Activated effector memory CD4-positive, alpha-beta T cell treated with Interleukin-2 at 50 U/mL for 16 hours (primary cell): ENCODE measurements at regions not wholly inside any gene's neighbourhood (a gene's known extent, or its start where the extent isn't known, plus 50 kb on each side); places are given as distances from the start of the nearest gene placed in this dataset.

Experiments used
- DNase-seq: peaks from one replicate; pipeline ENCODE4 v3.0.0-alpha.2; 2020

GRCh38 chr10:3421537-3422257, 249.1 kb upstream of the PITRM1 start:
- no peak for DNase-seq

GRCh38 chr10:3420527-3421469, 248.2 kb upstream of the PITRM1 start:
- no peak for DNase-seq

GRCh38 chr10:3419719-3420495, 247.3 kb upstream of the PITRM1 start:
- no peak for DNase-seq

- DNase-seq = no peak
Observed at GRCh38 chr10:3418926-3419325, 246.3 kb upstream of the PITRM1 start.

- no peak for DNase-seq
Observed at GRCh38 chr10:3418041-3418754, 245.6 kb upstream of the PITRM1 start.

- no peak for DNase-seq
Observed at GRCh38 chr10:3417096-3417495, 244.5 kb upstream of the PITRM1 start.

GRCh38 chr10:3415878-3416605, 243.5 kb upstream of the PITRM1 start:
- DNase-seq = no peak

- DNase-seq = no peak
Observed at GRCh38 chr10:3415038-3415736, 242.6 kb upstream of the PITRM1 start.

GRCh38 chr10:3414667-3415023, 242.1 kb upstream of the PITRM1 start:
- DNase-seq = no peak

- no peak for DNase-seq
Observed at GRCh38 chr10:3413937-3414666, 241.5 kb upstream of the PITRM1 start.

- DNase-seq = no peak
Observed at GRCh38 chr10:3412646-3413045, 240.1 kb upstream of the PITRM1 start.

- DNase-seq = no peak
Observed at GRCh38 chr10:3412071-3412582, 239.5 kb upstream of the PITRM1 start.

- no peak for DNase-seq
Observed at GRCh38 chr10:3411044-3411443, 238.5 kb upstream of the PITRM1 start.

- no peak for DNase-seq
Observed at GRCh38 chr10:3409928-3410327, 237.3 kb upstream of the PITRM1 start.

- DNase-seq = no peak
Observed at GRCh38 chr10:3408603-3409365, 236.2 kb upstream of the PITRM1 start.

GRCh38 chr10:3407208-3407607, 234.6 kb upstream of the PITRM1 start:
- no peak for DNase-seq

- DNase-seq = no peak
Observed at GRCh38 chr10:3406556-3406955, 234.0 kb upstream of the PITRM1 start.

GRCh38 chr10:3404381-3404780, 231.8 kb upstream of the PITRM1 start:
- DNase-seq = no peak

- no peak for DNase-seq
Observed at GRCh38 chr10:3402187-3402751, 229.7 kb upstream of the PITRM1 start.
